MCF 10A (cell line): ENCODE measurements at regions not wholly inside any gene's neighbourhood (a gene's known extent, or its start where the extent isn't known, plus 50 kb on each side); places are given as distances from the start of the nearest gene placed in this dataset.

Experiments
- BruUV-seq: library from RNA; stranded (reverse); fragments of 400-500 nt; replicated peaks from 2 replicates; lab custom pipeline; 2021; lab: Mats Ljungman, UMichigan
- CTCF ChIA-PET: fragments of 300-600 bp; sonication (Branson Sonifier 250); formaldehyde crosslinking; extraction: SDS; loops from one replicate; lab custom pipeline; 2021; ENCODE audit warnings: antibody characterized with exemption, inconsistent platforms; lab: Yijun Ruan, JAX
- POLR2A ChIA-PET: fragments of 300-600, 350-650 bp; sonication (Branson Sonifier 250); formaldehyde crosslinking; extraction: SDS; loops from one replicate; lab custom pipeline; 2020; ENCODE audit warnings: antibody characterized with exemption, inconsistent platforms; lab: Yijun Ruan, JAX
- DNase-seq: peaks from one replicate; pipeline ENCODE4 v3.0.0-alpha.2; 2018; ENCODE audit not compliant: unreplicated experiment
- H3K27ac Mint-ChIP-seq: one replicate; pipeline ENCODE4 v1.8.0; 2022; ENCODE audit warnings: mild to moderate bottlenecking, low read depth, mixed read lengths; ENCODE audit not compliant: unreplicated experiment
- H3K27me3 Mint-ChIP-seq: one replicate; pipeline ENCODE4 v1.8.0; 2022; ENCODE audit warnings: mixed read lengths; ENCODE audit not compliant: insufficient read depth, unreplicated experiment
- H3K36me3 Mint-ChIP-seq: one replicate; pipeline ENCODE4 v1.8.0; 2022; ENCODE audit warnings: mild to moderate bottlenecking, moderate library complexity, mixed read lengths; ENCODE audit not compliant: insufficient read depth, unreplicated experiment
- H3K4me1 Mint-ChIP-seq: one replicate; pipeline ENCODE4 v1.8.0; 2022; ENCODE audit warnings: mixed read lengths; ENCODE audit not compliant: insufficient read depth, unreplicated experiment
- H3K4me3 Mint-ChIP-seq: one replicate; pipeline ENCODE4 v1.8.0; 2022; ENCODE audit warnings: mild to moderate bottlenecking, moderate library complexity, mixed read lengths; ENCODE audit not compliant: unreplicated experiment
- H3K9me3 Mint-ChIP-seq: one replicate; pipeline ENCODE4 v1.8.0; 2022; ENCODE audit warnings: mixed read lengths; ENCODE audit not compliant: unreplicated experiment
- intact Hi-C: fragments of 100-400 bp; cut with micrococcal nuclease; formaldehyde crosslinking; loops from 2 replicates; pipeline ENCODE4 v1.14.1; 2022
- TF ChIP-seq, protein P1 (sequence below): fragments of 200-600 bp; IDR thresholded peaks from one replicate; pipeline ENCODE4 v1.8.0; 2022; ENCODE audit warnings: antibody characterized with exemption, mild to moderate bottlenecking; ENCODE audit not compliant: unreplicated experiment

GRCh38 chr22:48088926-48089536, 1326.6 kb downstream of the TBC1D22A start:
- Mint-ChIP-seq H3K9me3 (peaks cover 16% of the 10 kb centered on the region), H3K27me3 (no peaks in the 10 kb centered on the region), H3K36me3 (no peaks in the 10 kb centered on the region), H3K27ac (no peak overlapping the region), H3K4me3 (no peak overlapping the region), H3K4me1 (no peaks in the 10 kb centered on the region)
- BruUV-seq, result no TSS peak
- POLR2A ChIA-PET, result no interaction called here
- intact Hi-C loops, result no loop called here
- CTCF ChIA-PET, result no interaction called here
- TF ChIP-seq, protein P1, sequence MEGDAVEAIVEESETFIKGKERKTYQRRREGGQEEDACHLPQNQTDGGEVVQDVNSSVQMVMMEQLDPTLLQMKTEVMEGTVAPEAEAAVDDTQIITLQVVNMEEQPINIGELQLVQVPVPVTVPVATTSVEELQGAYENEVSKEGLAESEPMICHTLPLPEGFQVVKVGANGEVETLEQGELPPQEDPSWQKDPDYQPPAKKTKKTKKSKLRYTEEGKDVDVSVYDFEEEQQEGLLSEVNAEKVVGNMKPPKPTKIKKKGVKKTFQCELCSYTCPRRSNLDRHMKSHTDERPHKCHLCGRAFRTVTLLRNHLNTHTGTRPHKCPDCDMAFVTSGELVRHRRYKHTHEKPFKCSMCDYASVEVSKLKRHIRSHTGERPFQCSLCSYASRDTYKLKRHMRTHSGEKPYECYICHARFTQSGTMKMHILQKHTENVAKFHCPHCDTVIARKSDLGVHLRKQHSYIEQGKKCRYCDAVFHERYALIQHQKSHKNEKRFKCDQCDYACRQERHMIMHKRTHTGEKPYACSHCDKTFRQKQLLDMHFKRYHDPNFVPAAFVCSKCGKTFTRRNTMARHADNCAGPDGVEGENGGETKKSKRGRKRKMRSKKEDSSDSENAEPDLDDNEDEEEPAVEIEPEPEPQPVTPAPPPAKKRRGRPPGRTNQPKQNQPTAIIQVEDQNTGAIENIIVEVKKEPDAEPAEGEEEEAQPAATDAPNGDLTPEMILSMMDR, result no peak
- no peak for DNase-seq

DNA sequence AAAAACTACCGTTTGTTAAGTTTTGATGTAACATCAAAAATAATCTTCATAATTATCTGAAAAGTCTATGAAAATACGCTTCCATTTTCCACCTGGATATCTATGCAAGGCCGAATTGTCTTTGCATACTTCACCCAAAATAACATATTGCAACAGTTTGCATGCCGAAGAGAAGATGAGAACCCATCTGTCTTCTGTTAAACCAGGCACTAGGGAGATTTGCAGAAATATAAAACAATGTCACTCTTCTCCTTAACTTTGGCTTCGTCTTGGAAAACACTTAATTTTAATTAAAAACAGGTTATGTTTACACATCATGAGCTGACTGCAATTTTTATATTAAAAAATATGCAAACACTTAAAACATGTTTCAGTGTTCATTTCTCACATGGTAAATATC, 1325.8 kb downstream of the TBC1D22A start:
- H3K27ac Mint-ChIP-seq, result no peak overlapping the region
- intact Hi-C loops, result no loop called here
- H3K4me3 Mint-ChIP-seq, result no peak overlapping the region
- no TSS peak for BruUV-seq
- no peaks in the 10 kb centered on the region for H3K27me3 Mint-ChIP-seq
- CTCF ChIA-PET, result no interaction called here
- peaks cover 19% of the 10 kb centered on the region for H3K9me3 Mint-ChIP-seq
- H3K4me1 Mint-ChIP-seq, result no peaks in the 10 kb centered on the region
- TF ChIP-seq, protein P1, result no peak
- no peaks in the 10 kb centered on the region for H3K36me3 Mint-ChIP-seq
- POLR2A ChIA-PET, result no interaction called here
- no peak for DNase-seq

DNA sequence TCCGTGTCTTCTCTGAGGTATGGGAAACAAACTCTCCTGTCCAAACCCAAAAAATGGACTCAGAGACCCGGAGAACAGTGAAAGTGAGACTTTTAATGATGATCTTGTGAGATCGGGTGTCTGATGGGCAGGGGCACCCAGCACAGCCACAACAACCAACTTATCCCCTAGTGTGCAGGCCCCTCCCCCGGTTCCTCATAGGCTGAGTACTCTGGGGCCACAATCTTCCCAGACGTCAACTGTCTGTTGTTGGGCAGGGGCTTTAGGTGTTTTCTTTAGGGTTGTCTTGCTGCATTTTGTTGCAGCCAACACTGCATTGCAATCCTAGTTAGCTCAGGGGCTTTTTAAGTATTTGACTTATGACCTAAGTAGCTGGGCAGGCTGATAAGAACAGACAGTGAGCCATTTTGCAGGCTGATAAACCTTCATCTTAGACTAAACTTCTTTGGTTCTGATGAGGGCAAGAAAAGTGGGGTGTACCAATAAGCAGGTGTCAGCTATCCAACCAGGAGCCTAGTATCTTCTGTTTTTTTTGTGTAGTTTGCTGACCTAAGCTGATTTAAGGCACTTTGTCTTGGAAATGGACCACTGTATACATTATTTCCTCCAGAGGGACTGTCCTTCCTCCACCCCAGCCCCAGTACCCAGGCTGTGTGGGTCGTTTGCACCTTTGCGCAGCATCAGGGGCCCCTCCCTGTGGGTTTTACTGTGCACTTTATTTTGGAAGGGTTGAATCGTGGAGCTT, 1323.6 kb downstream of the TBC1D22A start:
- POLR2A ChIA-PET, result no interaction called here
- TF ChIP-seq, protein P1, result no peak
- H3K27me3 Mint-ChIP-seq, result no peaks in the 10 kb centered on the region
- no peak for DNase-seq
- CTCF ChIA-PET, result no interaction called here
- BruUV-seq, result no TSS peak
- no peaks in the 10 kb centered on the region for H3K4me1 Mint-ChIP-seq
- intact Hi-C loops, result no loop called here
- H3K27ac Mint-ChIP-seq, result no peak overlapping the region
- H3K4me3 Mint-ChIP-seq, result no peak overlapping the region
- H3K36me3 Mint-ChIP-seq, result no peaks in the 10 kb centered on the region
- H3K9me3 Mint-ChIP-seq, result peaks cover 19% of the 10 kb centered on the region

DNA sequence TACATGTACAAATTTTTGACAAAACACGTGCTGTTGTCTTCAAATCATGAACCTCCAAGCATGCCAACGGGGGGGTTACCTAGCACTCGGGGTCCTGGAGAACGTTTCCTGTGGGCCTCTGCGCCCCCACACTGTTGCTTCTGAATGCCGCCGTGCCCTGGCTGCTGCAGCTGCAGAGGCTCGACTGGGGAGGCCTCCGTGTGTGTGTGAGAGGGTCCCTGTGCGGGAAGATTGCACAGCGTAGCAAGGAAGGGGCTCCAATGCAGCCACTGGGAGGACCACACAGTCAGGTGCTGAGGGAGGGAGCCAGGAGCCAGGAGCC, 1322.2 kb downstream of the TBC1D22A start:
- no peaks in the 10 kb centered on the region for H3K27me3 Mint-ChIP-seq
- TF ChIP-seq, protein P1, result no peak
- H3K36me3 Mint-ChIP-seq, result no peaks in the 10 kb centered on the region
- POLR2A ChIA-PET, result no interaction called here
- no peak for DNase-seq
- BruUV-seq, result no TSS peak
- no peaks in the 10 kb centered on the region for H3K4me1 Mint-ChIP-seq
- H3K27ac Mint-ChIP-seq, result no peak overlapping the region
- CTCF ChIA-PET, result interaction anchor here (0.6 kb wide), 1 partner anchor 17 kb away, joined by 3 read pairs; no protein-coding TSS in a partner anchor
- H3K4me3 Mint-ChIP-seq, result no peak overlapping the region
- intact Hi-C loops, result no loop called here
- H3K9me3 Mint-ChIP-seq, result peaks cover 29% of the 10 kb centered on the region
